GM10266 (cell line): ENCODE measurements at regions not wholly inside any gene's neighbourhood (a gene's known extent, or its start where the extent isn't known, plus 50 kb on each side); places are given as distances from the start of the nearest gene placed in this dataset.

ENCODE experiments used
- DNase-seq: peaks from one replicate; pipeline ENCODE4 v3.0.0; 2012; ENCODE audit errors: extremely low spot score
- TF ChIP-seq, protein P1 (sequence below): IDR thresholded peaks from 2 replicates; pipeline ENCODE4 v1.5.1; 2012; ENCODE audit warnings: mild to moderate bottlenecking, low read depth; ENCODE audit not compliant: control insufficient read depth, insufficient read depth; ENCODE audit errors: missing control alignments

- DNase-seq: no peak
- TF ChIP-seq, protein P1, sequence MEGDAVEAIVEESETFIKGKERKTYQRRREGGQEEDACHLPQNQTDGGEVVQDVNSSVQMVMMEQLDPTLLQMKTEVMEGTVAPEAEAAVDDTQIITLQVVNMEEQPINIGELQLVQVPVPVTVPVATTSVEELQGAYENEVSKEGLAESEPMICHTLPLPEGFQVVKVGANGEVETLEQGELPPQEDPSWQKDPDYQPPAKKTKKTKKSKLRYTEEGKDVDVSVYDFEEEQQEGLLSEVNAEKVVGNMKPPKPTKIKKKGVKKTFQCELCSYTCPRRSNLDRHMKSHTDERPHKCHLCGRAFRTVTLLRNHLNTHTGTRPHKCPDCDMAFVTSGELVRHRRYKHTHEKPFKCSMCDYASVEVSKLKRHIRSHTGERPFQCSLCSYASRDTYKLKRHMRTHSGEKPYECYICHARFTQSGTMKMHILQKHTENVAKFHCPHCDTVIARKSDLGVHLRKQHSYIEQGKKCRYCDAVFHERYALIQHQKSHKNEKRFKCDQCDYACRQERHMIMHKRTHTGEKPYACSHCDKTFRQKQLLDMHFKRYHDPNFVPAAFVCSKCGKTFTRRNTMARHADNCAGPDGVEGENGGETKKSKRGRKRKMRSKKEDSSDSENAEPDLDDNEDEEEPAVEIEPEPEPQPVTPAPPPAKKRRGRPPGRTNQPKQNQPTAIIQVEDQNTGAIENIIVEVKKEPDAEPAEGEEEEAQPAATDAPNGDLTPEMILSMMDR: no peak
These were observed 99.9 kb upstream of the IKZF1 start for GRCh38 chr7:50204581-50204980.

- TF ChIP-seq, protein P1: no peak
- DNase-seq: no peak
These were observed 101.0 kb upstream of the IKZF1 start for GRCh38 chr7:50203521-50203920.

- TF ChIP-seq, protein P1: no peak
- no peak for DNase-seq
These were observed 102.4 kb upstream of the IKZF1 start for GRCh38 chr7:50202052-50202555.

DNA sequence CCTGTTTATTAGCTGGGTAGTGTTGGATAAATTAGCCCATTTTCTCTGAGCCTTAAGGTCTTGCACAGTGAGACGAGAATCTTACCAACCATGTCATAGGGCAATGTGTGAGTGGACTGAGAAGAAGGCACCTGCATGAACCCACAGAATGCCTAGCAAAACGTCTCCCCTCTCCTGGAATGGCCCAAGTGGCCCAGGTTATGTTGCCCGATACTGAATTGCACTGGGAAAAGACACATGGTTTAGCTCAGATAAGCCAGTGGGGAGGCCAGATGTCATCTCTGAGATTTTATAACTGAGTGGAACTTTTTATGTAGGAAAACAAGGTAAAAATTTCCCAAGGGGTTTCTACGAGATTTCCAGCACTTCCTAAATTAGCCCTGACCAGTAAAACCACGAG lies 104.7 kb upstream of the IKZF1 start:
- TF ChIP-seq, protein P1: no peak
- no peak for DNase-seq

DNA sequence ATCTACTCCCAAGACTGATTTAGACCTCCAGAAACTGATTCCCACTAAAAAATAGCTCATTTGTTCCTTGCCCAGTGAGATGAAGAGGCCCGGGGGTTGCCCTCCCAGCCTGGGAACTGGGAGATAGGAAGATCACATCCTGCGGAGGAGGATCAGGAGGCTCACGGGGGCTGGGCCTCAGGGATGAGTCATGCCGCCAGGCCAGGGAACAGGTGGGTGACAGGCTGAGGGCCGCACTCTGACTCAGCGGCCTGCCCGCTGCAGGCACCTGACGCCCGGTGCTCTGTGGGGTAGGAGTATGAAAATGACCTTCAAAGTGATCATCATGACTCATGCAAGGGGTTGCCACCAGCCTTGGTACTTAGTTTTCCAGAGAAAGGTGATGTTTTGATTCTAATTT lies 104.5 kb upstream of the ZPBP start:
- TF ChIP-seq, protein P1: no peak
- DNase-seq: peak; percentile 47

DNA sequence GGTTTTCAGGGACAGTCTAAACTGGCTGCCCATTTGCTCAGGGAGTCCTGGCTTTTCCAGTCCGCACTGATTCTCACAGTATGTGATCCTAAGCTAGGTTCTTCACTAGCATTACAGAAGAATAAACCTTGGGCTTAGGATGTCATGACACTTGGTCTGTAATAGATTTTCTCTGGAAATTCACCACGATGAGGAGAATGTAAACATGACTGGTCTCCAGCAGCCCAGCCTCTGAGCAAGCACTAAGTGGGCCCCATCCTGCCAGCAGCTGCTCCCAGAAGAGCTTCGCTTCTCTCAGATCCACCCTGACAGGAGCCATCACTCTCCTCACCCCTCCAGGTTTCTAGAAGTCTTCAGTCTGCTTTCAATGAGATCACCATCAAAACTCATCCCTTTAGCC lies 103.7 kb upstream of the ZPBP start:
- TF ChIP-seq, protein P1: no peak
- DNase-seq: no peak

GRCh38 chr7:50190776-50191175 lies 97.7 kb upstream of the ZPBP start:
- TF ChIP-seq, protein P1: no peak
- no peak for DNase-seq
